ENCODE measurements at regions not wholly inside any gene's neighbourhood (a gene's known extent, or its start where the extent isn't known, plus 50 kb on each side); places are given as distances from the start of the nearest gene placed in this dataset.

- CTCF ChIA-PET, result interaction anchor here (0.7 to 3.9 kb wide), 10 partner anchors 9 to 112 kb away, joined by 3 to 54 read pairs (median 4); no protein-coding TSS in a partner anchor
- peak overlapping the region; percentile 67 for H3K9ac ChIP-seq (replicated peaks; ENCODE audit: extremely low read depth, insufficient read depth, low read length)
Observed at GRCh38 chr4:3368841-3369760, 72.7 kb upstream of the HGFAC start.

More at GRCh38 chr4:3368841-3369760, 72.7 kb upstream of the HGFAC start:
- H3K9me1 ChIP-seq (replicated peaks; ENCODE audit: control insufficient read depth, extremely low read depth, insufficient read depth, low read length), result no peaks in the 10 kb centered on the region
- H3K79me2 ChIP-seq (ENCODE audit: control insufficient read depth, insufficient read depth, low read length), result peaks cover 26% of the 10 kb centered on the region
- H3K27ac ChIP-seq (ENCODE audit: insufficient read depth, low read depth, low read length), result peak overlapping the region; percentile 72
- DNase-seq (ENCODE audit: low read depth, low spot score) (peak; percentile 24), FAIRE-seq (no peak)
- H3K9me3 ChIP-seq (replicated peaks; ENCODE audit: control insufficient read depth, insufficient read depth, low read length), result no peaks in the 10 kb centered on the region
- H2AFZ ChIP-seq (ENCODE audit: low read depth, low read length), result no peak overlapping the region
- H4K20me1 ChIP-seq (replicated peaks; ENCODE audit: control insufficient read depth, extremely low read depth, insufficient read depth, low read length), result no peaks in the 10 kb centered on the region
- no TSS peak for BruUV-seq (replicated peaks)
- peaks cover 0 to 3% of the 10 kb centered on the region in 2 experiments for H3K36me3 ChIP-seq (ENCODE audit: control insufficient read depth in 2 of 2, extremely low read depth in 1 of 2, insufficient read depth in 2 of 2, low read length in 2 of 2)
- H3K4me2 ChIP-seq (ENCODE audit: insufficient read depth, low read length), result peak overlapping the region; percentile 55
- peaks cover 39% of the 10 kb centered on the region for H3K4me1 ChIP-seq (ENCODE audit: control insufficient read depth, extremely low read depth, insufficient read depth, low read length)
- no peaks in the 10 kb centered on the region for H3K27me3 ChIP-seq (ENCODE audit: control insufficient read depth in 2 of 2, insufficient read depth in 2 of 2, low read length in 2 of 2)
- TF ChIP-seq MYC (IDR thresholded peaks at IDR 0.05; ENCODE audit: low read depth, low read length), result no peak
- no peak for TF ChIP-seq GATA2 (IDR thresholded peaks at IDR 0.05; ENCODE audit: insufficient read depth, insufficient read length, low read depth, low read length)
- no peak for TF ChIP-seq EZH2 (IDR thresholded peaks at IDR 0.05; ENCODE audit: borderline replicate concordance, low read depth, low read length, severe bottlenecking)
- TF ChIP-seq MAX (IDR thresholded peaks at IDR 0.05; ENCODE audit: insufficient read depth, insufficient read length), result no peak
- TF ChIP-seq POLR2A (IDR thresholded peaks at IDR 0.05; ENCODE audit: low read depth, low read length), result no peak
- no peak for TF ChIP-seq JUN (IDR thresholded peaks at IDR 0.05; ENCODE audit: borderline replicate concordance, insufficient read depth, insufficient read length, low read depth)
- no peak for TF ChIP-seq FOS (IDR thresholded peaks at IDR 0.05; ENCODE audit: borderline replicate concordance, insufficient read depth, low read length)
- TF ChIP-seq POLR2AphosphoS5 (IDR thresholded peaks at IDR 0.05; ENCODE audit: insufficient read depth, low read depth, low read length), result no peak
- dilution Hi-C loops (cut with MboI; ENCODE audit: extremely low pct_ligation_motif_present, low sequenced_read_pairs), result no loop called here
- POLR2A ChIA-PET, result interaction anchor here (1.0 kb wide), 1 partner anchor 23 kb away, joined by 4 read pairs; no protein-coding TSS in a partner anchor
- H3K4me3 ChIP-seq (replicated peaks in 1 of 3; ENCODE audit: insufficient read depth in 1 of 3, low read depth in 1 of 3, low read length in 3 of 3), result peak overlapping the region in 1 of 3 experiments; percentile 61
- intact Hi-C loops (cut with micrococcal nuclease), result no loop called here
